Smooth muscle cell (in vitro differentiated cells): ENCODE measurements at regions not wholly inside any gene's neighbourhood (a gene's known extent, or its start where the extent isn't known, plus 50 kb on each side); places are given as distances from the start of the nearest gene placed in this dataset.

Experiments
- DNase-seq: peaks from one replicate; lab custom pipeline; 2025; ENCODE audit not compliant: unreplicated experiment; lab: John Stamatoyannopoulos, UW
- H2AFZ ChIP-seq: fragments of 200-600 bp; sonication (generic); 2 replicates; pipeline ENCODE4 v1.6.0; 2016; ENCODE audit warnings: antibody characterized with exemption, low read depth, mild to moderate bottlenecking
- H3F3A ChIP-seq: fragments of 200-600 bp; sonication (generic); 2 replicates; pipeline ENCODE4 v1.6.0; 2017; ENCODE audit warnings: antibody characterized with exemption, low read depth
- H3K27ac ChIP-seq: fragments of 200-600 bp; sonication (generic); 2 replicates; pipeline ENCODE4 v1.5.1; 2016; ENCODE audit warnings: low read depth, mild to moderate bottlenecking
- H3K27me3 ChIP-seq: fragments of 200-600 bp; sonication (generic); 2 replicates; pipeline ENCODE4 v1.6.1; 2016; ENCODE audit warnings: low read depth, mild to moderate bottlenecking
- H3K36me3 ChIP-seq: fragments of 200-600 bp; sonication (generic); 2 replicates; pipeline ENCODE4 v1.5.1; 2016; ENCODE audit warnings: low read depth
- H3K4me1 ChIP-seq: fragments of 200-600 bp; sonication (generic); 2 replicates; pipeline ENCODE4 v1.5.1; 2016; ENCODE audit warnings: low read depth
- H3K4me2 ChIP-seq: fragments of 200-600 bp; sonication (generic); 2 replicates; pipeline ENCODE4 v1.6.0; 2016; ENCODE audit warnings: mild to moderate bottlenecking
- H3K4me3 ChIP-seq: fragments of 200-600 bp; sonication (generic); 2 replicates; pipeline ENCODE4 v1.5.1; 2016; ENCODE audit warnings: mild to moderate bottlenecking
- H3K79me2 ChIP-seq: fragments of 200-600 bp; sonication (generic); 2 replicates; pipeline ENCODE4 v1.6.0; 2016; ENCODE audit warnings: low read depth, mild to moderate bottlenecking
- H3K9ac ChIP-seq: fragments of 200-600 bp; sonication (generic); 2 replicates; pipeline ENCODE4 v1.6.0; 2016; ENCODE audit warnings: low read depth
- H3K9me3 ChIP-seq: fragments of 200-600 bp; sonication (generic); replicated peaks from 2 replicates; pipeline ENCODE4 v1.5.1; 2016; ENCODE audit warnings: low read depth
- H4K20me1 ChIP-seq: fragments of 200-600 bp; sonication (generic); 2 replicates; pipeline ENCODE4 v1.6.0; 2016; ENCODE audit warnings: low read depth
- WGBS: methylation state at CpG from one replicate; pipeline ENCODE4 v1.1.7; 2016; ENCODE audit warnings: low lambda C conversion rate; 5-methylcytosine and 5-hydroxymethylcytosine counted together
- TF ChIP-seq, protein P1 (sequence below): fragments of 200-600 bp; sonication (generic); IDR thresholded peaks from 2 replicates; pipeline ENCODE4 v1.5.1; 2017; ENCODE audit warnings: borderline replicate concordance, mild to moderate bottlenecking, antibody characterized with exemption; ENCODE audit not compliant: insufficient read depth, poor library complexity, severe bottlenecking

GRCh38 chr15:92808598-92809063 is 91.5 kb upstream of the CHD2 start:
- 10% methylated on average over 30 of the region's 30 CpGs for WGBS
- Histone ChIP-seq H3K9me3 (no peaks in the 10 kb centered on the region), H3K79me2 (peaks cover 20% of the 10 kb centered on the region), H4K20me1 (no peaks in the 10 kb centered on the region), H3K4me3 (peak overlapping the region; percentile 53), H3K4me2 (peak overlapping the region; percentile 87), H3K27me3 (no peaks in the 10 kb centered on the region), H3K27ac (peak overlapping the region; percentile 92), H3K36me3 (no peaks in the 10 kb centered on the region), H2AFZ (peak overlapping the region; percentile 80), H3K4me1 (peaks cover 35% of the 10 kb centered on the region), H3F3A (peaks cover 27% of the 10 kb centered on the region), H3K9ac (peak overlapping the region; percentile 89)
- TF ChIP-seq, protein P1, sequence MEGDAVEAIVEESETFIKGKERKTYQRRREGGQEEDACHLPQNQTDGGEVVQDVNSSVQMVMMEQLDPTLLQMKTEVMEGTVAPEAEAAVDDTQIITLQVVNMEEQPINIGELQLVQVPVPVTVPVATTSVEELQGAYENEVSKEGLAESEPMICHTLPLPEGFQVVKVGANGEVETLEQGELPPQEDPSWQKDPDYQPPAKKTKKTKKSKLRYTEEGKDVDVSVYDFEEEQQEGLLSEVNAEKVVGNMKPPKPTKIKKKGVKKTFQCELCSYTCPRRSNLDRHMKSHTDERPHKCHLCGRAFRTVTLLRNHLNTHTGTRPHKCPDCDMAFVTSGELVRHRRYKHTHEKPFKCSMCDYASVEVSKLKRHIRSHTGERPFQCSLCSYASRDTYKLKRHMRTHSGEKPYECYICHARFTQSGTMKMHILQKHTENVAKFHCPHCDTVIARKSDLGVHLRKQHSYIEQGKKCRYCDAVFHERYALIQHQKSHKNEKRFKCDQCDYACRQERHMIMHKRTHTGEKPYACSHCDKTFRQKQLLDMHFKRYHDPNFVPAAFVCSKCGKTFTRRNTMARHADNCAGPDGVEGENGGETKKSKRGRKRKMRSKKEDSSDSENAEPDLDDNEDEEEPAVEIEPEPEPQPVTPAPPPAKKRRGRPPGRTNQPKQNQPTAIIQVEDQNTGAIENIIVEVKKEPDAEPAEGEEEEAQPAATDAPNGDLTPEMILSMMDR, result no peak
- DNase-seq, result no peak

DNA sequence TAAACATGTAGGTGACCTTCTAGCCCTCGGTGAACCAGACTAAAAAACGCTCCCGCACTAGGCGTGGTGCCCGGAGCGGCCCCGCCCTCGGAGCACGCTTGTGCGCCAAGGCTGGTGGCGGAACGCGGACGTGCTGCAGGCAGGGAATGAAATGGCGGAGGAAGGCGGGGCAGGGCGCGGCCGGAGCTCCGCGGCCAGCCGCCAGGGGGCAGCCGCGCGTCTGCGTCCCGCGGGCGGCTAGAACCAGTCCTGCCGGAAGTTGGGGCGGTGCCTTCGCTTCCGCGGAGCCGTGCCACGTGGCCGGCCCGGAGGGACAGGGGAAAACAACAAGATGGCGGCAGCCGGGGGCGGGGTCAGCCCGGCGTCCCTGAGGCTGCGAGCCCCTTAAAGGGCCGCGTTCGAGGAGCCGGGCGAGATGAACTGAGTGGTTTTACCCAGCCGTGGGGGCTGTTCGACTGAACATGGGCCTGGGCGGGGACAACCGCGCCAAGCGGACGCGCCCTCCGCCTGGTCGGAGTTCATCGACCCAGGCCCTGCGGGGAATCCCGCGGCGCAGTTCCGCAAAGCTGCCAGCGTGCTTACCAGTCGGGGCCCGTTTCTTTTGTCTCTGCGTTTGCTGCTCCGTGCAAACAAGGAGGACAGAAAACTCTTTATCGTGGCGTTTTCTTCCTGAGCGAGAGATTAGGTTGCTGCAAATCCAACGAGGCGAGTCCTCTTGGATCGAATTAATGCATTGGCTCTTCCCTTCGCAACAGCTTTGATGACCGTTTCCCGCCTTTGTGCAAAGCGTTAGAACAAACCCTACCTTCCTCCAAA is 90.9 kb upstream of the CHD2 start:
- peak overlapping the region; percentile 80 for H2AFZ ChIP-seq
- H3K4me1 ChIP-seq, result peaks cover 35% of the 10 kb centered on the region
- no peaks in the 10 kb centered on the region for H3K27me3 ChIP-seq
- no peaks in the 10 kb centered on the region for H4K20me1 ChIP-seq
- H3K79me2 ChIP-seq, result peaks cover 20% of the 10 kb centered on the region
- WGBS, result 1% methylated on average over 79 of the region's 80 CpGs
- TF ChIP-seq, protein P1, result peak; percentile 97
- peak; percentile 93 for DNase-seq
- peak overlapping the region; percentile 53 for H3K4me3 ChIP-seq
- peak overlapping the region; percentile 89 for H3K9ac ChIP-seq
- peak overlapping the region; percentile 92 for H3K27ac ChIP-seq
- H3K9me3 ChIP-seq, result no peaks in the 10 kb centered on the region
- peak overlapping the region; percentile 87 for H3K4me2 ChIP-seq
- no peaks in the 10 kb centered on the region for H3K36me3 ChIP-seq
- peaks cover 24% of the 10 kb centered on the region for H3F3A ChIP-seq

GRCh38 chr15:92809880-92810361 is 90.2 kb upstream of the CHD2 start:
- Histone ChIP-seq H3K4me1 (peaks cover 35% of the 10 kb centered on the region), H3K9me3 (no peaks in the 10 kb centered on the region), H3K36me3 (no peaks in the 10 kb centered on the region), H3K4me2 (peak overlapping the region; percentile 84), H3K27me3 (no peaks in the 10 kb centered on the region), H3K4me3 (peak overlapping the region; percentile 53), H3K79me2 (peaks cover 20% of the 10 kb centered on the region), H3K27ac (peak overlapping the region; percentile 92), H3F3A (peaks cover 17% of the 10 kb centered on the region), H3K9ac (peak overlapping the region; percentile 89), H2AFZ (peak overlapping the region; percentile 34), H4K20me1 (no peaks in the 10 kb centered on the region)
- no peak for DNase-seq
- WGBS, result 8% methylated on average over 12 of the region's 12 CpGs
- TF ChIP-seq, protein P1, result no peak
